HCT116 (cell line): ENCODE measurements at regions not wholly inside any gene's neighbourhood (a gene's known extent, or its start where the extent isn't known, plus 50 kb on each side); places are given as distances from the start of the nearest gene placed in this dataset.

ENCODE experiments used
- ATAC-seq: fragments of 200-7000 bp; cut with Tn5 transposase; 2 replicates; pipeline ENCODE4 v1.9.1; 2020; ENCODE audit warnings: mild to moderate bottlenecking, moderate library complexity
- BruUV-seq: library from RNA; stranded (reverse); fragments of 400-500 nt; replicated peaks from 2 replicates; lab custom pipeline; 2021; lab: Mats Ljungman, UMichigan
- CTCF ChIA-PET: fragments of 300-600 bp; sonication (Branson Sonifier 250); formaldehyde crosslinking; loops from one replicate; lab custom pipeline; 2021; ENCODE audit warnings: antibody characterized with exemption; lab: Charles Lee
- POLR2A ChIA-PET: fragments of 300-600, 350-600 bp; sonication (Branson Sonifier 250); formaldehyde crosslinking; loops from one replicate; lab custom pipeline; 2021; ENCODE audit warnings: antibody characterized with exemption; lab: Charles Lee
- RAD21 ChIA-PET, 2 experiments: fragments of 300-600 bp; sonication (Branson Sonifier 250); formaldehyde crosslinking; loops; one replicate each; lab custom pipeline; 2023; ENCODE audit warnings: low total read pairs in 2 of 2; ENCODE audit not compliant: uncharacterized antibody in 2 of 2, unreplicated experiment in 2 of 2, low non-redundant PET in 1 of 2; lab: Charles Lee
- DNase-seq: peaks from one replicate; pipeline ENCODE4 v3.0.0-alpha.2; 2010; ENCODE audit warnings: low read depth, low spot score
- H2AFZ ChIP-seq: fragments of 200-600 bp; shearing (Covaris generic), sonication (generic); 2 replicates; pipeline ENCODE4 v1.6.1; 2017; ENCODE audit warnings: low read depth, mixed run types, mixed read lengths, antibody characterized with exemption, low read length; ENCODE audit not compliant: poor library complexity, severe bottlenecking
- H3K27ac ChIP-seq: 2 replicates; pipeline ENCODE4 v1.5.1; 2012; ENCODE audit warnings: low read depth, low read length
- H3K27me3 ChIP-seq: fragments of 200-600 bp; sonication (generic); 2 replicates; pipeline ENCODE4 v1.6.1; 2016; ENCODE audit warnings: mixed run types, low read length, mixed read lengths; ENCODE audit not compliant: insufficient read depth
- H3K36me3 ChIP-seq, 2 experiments: fragments of 200-500 bp in 1 of 2; fragments of 200-600 bp in 1 of 2; sonication (Bioruptor generic) in 1 of 2; sonication (generic) in 1 of 2; 2 replicates each; pipeline versions ENCODE4 v1.5.1 to v1.6.1; 2014 to 2016; ENCODE audit warnings: low read length in 2 of 2, inconsistent platforms in 1 of 2, mixed read lengths in 1 of 2, mixed run types in 1 of 2; ENCODE audit not compliant: insufficient read depth in 2 of 2, control insufficient read depth in 1 of 2
- H3K4me1 ChIP-seq, 2 experiments: fragments of 200-600 bp in 1 of 2; sonication (generic) in 1 of 2; 2 replicates each; pipeline versions ENCODE4 v1.5.1 to v1.6.1; 2012 to 2017; ENCODE audit warnings: low read length in 2 of 2, inconsistent platforms in 1 of 2, mild to moderate bottlenecking in 1 of 2, mixed read lengths in 1 of 2, mixed run types in 1 of 2, moderate library complexity in 1 of 2; ENCODE audit not compliant: insufficient read depth in 2 of 2, control insufficient read depth in 1 of 2
- H3K4me2 ChIP-seq: fragments of 200-600 bp; sonication (generic); 2 replicates; pipeline ENCODE4 v1.6.1; 2017; ENCODE audit warnings: mixed run types, low read length, mixed read lengths
- H3K4me3 ChIP-seq, 2 experiments: fragments of 200-600 bp in 1 of 2; sonication (generic) in 1 of 2; replicated peaks in 1 of 2; 2 replicates each; pipeline ENCODE4 v1.5.1; 2011 to 2016; ENCODE audit warnings: low read length in 2 of 2, control low read depth in 1 of 2, low read depth in 1 of 2, mild to moderate bottlenecking in 1 of 2, mixed read lengths in 1 of 2, mixed run types in 1 of 2
- H3K79me2 ChIP-seq: fragments of 200-600 bp; sonication (generic); 2 replicates; pipeline ENCODE4 v1.6.1; 2017; ENCODE audit warnings: mild to moderate bottlenecking, mixed run types, low read length, moderate library complexity, mixed read lengths; ENCODE audit not compliant: insufficient read depth
- H3K9ac ChIP-seq: fragments of 200-600 bp; sonication (generic); 2 replicates; pipeline ENCODE4 v1.6.1; 2016; ENCODE audit warnings: low read length, mixed read lengths
- H3K9me2 ChIP-seq: fragments of 200-600 bp; sonication (generic), shearing (Covaris generic); 2 replicates; pipeline ENCODE4 v1.6.1; 2017; ENCODE audit warnings: mixed run types, mild to moderate bottlenecking, moderate library complexity; ENCODE audit not compliant: insufficient read depth
- H3K9me3 ChIP-seq, 2 experiments: fragments of 200-500 bp in 1 of 2; fragments of 200-600 bp in 1 of 2; sonication (Bioruptor generic) in 1 of 2; sonication (generic) in 1 of 2; 2 replicates each; pipeline ENCODE4 v1.6.1; 2014 to 2017; ENCODE audit warnings: low read length in 2 of 2, mixed read lengths in 2 of 2, inconsistent platforms in 1 of 2, low read depth in 1 of 2, mild to moderate bottlenecking in 1 of 2, mixed run types in 1 of 2, moderate library complexity in 1 of 2; ENCODE audit not compliant: control insufficient read depth in 1 of 2, insufficient read depth in 1 of 2
- H4K20me1 ChIP-seq: fragments of 200-600 bp; sonication (generic), shearing (Covaris generic); 2 replicates; pipeline ENCODE4 v1.6.1; 2017; ENCODE audit warnings: mixed run types, mild to moderate bottlenecking, moderate library complexity; ENCODE audit not compliant: insufficient read depth
- CTCF ChIP-seq, 3 experiments: fragments of 200-600 bp in 1 of 3; sonication (generic) in 1 of 3; IDR thresholded peaks in 2 of 3; conservative IDR thresholded peaks in 1 of 3; 2 replicates each; pipeline ENCODE4 v1.5.1; 2012 to 2017; ENCODE audit warnings: low read depth in 2 of 3, low read length in 2 of 3, antibody characterized with exemption in 1 of 3, borderline replicate concordance in 1 of 3, control low read depth in 1 of 3, mild to moderate bottlenecking in 1 of 3, mixed read lengths in 1 of 3, mixed run types in 1 of 3, moderate library complexity in 1 of 3; ENCODE audit not compliant: insufficient read depth in 1 of 3
- ELF1 ChIP-seq: IDR thresholded peaks from 2 replicates; pipeline ENCODE4 v1.6.1; 2012; ENCODE audit warnings: low read depth, borderline replicate concordance
- FOSL1 ChIP-seq: IDR thresholded peaks from 2 replicates; pipeline ENCODE4 v1.6.1; 2012; ENCODE audit warnings: low read depth
- REST ChIP-seq: IDR thresholded peaks from 2 replicates; pipeline ENCODE4 v1.6.1; 2012; ENCODE audit warnings: low read depth
- intact Hi-C: fragments of 100-400 bp; cut with micrococcal nuclease; formaldehyde crosslinking; loops from 2 replicates; pipeline ENCODE4 v1.10.0; 2022

GRCh38 chr11:13183094-13183825 is 94.3 kb upstream of the BMAL1 start (continued):
- no peak for TF ChIP-seq REST
- TF ChIP-seq, all 23 proteins: peak for 4

- ATAC-seq, result peak; percentile 26; the same call in 1 of the 2 replicates
- intact Hi-C loops, result loop anchor here (1.0 to 10.0 kb wide), 3 partner anchors 160 to 859 kb away; no protein-coding TSS in a partner anchor
- Histone ChIP-seq H3K9ac (no peak overlapping the region), H3K79me2 (no peaks in the 10 kb centered on the region), H3K4me2 (peak overlapping the region; percentile 78), H3K36me3 (no peaks in the 10 kb centered on the region), H3K27me3 (no peaks in the 10 kb centered on the region), H2AFZ (peak overlapping the region; percentile 100), H3K27ac (no peak overlapping the region), H3K9me3 (no peaks in the 10 kb centered on the region; a peak in 1 of 4 replicates), H3K9me2 (no peaks in the 10 kb centered on the region), H4K20me1 (no peaks in the 10 kb centered on the region), H3K4me1 (peaks cover 0 to 6% of the 10 kb centered on the region in 2 experiments; a peak in 2 of 4 replicates), H3K4me3 (no peak overlapping the region; a peak in 1 of 4 replicates)
- ChIA-PET RAD21 (interaction anchor here (0.8 to 1.6 kb wide), 2 partner anchors 220 kb away, joined by 3 to 4 read pairs; no protein-coding TSS in a partner anchor), CTCF (interaction anchor here (0.8 to 2.8 kb wide), 3 partner anchors 27 to 220 kb away, joined by 3 to 18 read pairs (median 3); no protein-coding TSS in a partner anchor), POLR2A (no interaction called here)
- BruUV-seq, result no TSS peak
- TF ChIP-seq CTCF (IDR thresholded peaks at IDR 0.05 in 2 of 3, conservative IDR thresholded peaks at IDR 0.05 in 1 of 3; ENCODE audit: borderline replicate concordance in 1 of 3, insufficient read depth in 1 of 3, low read depth in 2 of 3, low read length in 2 of 3) (no peak), FOSL1 (no peak), ELF1 (no peak)
- DNase-seq, result no peak
Measured at GRCh38 chr11:13183826-13184196, 93.8 kb upstream of the BMAL1 start.
